Renal pelvis (tissue), 1 donor: ENCODE measurements at regions not wholly inside any gene's neighbourhood (a gene's known extent, or its start where the extent isn't known, plus 50 kb on each side); places are given as distances from the start of the nearest gene placed in this dataset.

Source experiments
- DNase-seq: peaks from one replicate; pipeline ENCODE4 v3.0.0-alpha.2; 2013

- DNase-seq: no peak
These were observed 189.7 kb upstream of the SGCD start for GRCh38 chr5:156137071-156137869.

GRCh38 chr5:156142867-156143266 lies 184.1 kb upstream of the SGCD start:
- DNase-seq: no peak

DNA sequence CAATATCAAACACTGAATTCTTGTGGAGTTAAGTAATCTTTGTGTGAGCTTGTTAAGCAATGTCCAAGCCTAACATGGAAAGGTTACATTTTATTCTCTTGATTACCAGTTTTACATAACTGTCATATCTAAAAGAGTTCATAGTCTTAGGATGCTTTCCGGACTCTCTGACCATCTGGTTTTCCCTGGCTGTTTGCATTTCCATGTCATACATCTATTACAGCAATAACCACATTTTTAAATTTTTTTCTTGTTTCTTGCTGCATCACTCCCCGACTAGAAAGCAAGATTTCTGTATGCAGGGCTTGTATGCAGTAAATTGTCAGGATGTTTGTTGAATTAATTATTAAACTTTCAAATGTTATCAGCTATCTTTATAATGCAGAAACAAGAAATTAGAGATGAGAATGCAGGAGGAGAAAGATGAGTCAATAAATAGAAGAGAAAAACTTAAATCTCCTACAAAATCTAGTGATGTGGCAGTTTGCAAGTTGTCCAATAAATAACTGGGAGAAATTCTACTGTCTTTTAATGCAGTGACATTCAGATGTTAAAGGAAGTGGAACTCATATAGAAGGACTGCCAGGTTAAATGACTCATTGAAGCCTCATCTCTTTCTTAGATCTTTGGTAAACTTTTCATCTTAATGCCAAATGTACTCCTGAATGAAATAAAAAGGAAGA lies 179.6 kb upstream of the SGCD start:
- no peak for DNase-seq

DNA sequence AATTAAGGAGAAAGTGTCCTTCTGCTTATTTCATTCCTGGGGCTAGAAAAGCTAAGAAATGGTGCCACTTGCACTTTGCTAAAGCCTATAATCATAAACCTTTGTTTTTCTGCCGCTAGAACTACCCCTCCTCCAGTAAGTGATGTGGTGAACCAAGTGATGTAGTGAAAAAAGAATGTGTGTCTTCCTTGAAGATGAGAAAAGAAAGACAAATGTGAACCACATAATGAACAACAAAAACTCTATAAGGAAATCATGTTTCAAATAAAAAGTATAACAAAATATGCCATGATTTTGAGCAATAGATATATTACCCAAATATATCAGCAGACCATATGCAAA lies 179.0 kb upstream of the SGCD start:
- no peak for DNase-seq

- peak; percentile 8 for DNase-seq
These were observed 178.7 kb upstream of the SGCD start for GRCh38 chr5:156148301-156148700.

GRCh38 chr5:156149213-156149612 lies 177.8 kb upstream of the SGCD start:
- DNase-seq: no peak

DNA sequence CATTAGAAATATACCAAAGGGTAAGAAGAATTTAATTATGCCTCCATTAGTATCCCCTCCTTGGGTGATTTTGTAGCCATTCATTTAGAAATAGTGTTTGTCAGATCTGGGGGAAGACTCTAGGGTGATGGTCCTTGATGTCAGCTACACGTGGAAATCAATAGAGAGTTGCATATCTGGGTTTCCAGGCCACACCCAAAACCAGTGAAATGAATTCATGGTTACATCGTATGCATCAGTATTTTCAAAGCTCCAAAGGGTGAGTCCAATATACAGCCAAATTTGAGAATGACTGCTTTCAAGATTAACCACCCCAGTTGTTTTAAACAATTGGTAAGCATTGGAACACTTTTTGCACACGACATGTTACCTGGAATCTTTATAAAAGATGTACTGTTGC lies 173.4 kb upstream of the SGCD start:
- no peak for DNase-seq

GRCh38 chr5:156154757-156155156 lies 172.2 kb upstream of the SGCD start:
- DNase-seq: no peak

DNA sequence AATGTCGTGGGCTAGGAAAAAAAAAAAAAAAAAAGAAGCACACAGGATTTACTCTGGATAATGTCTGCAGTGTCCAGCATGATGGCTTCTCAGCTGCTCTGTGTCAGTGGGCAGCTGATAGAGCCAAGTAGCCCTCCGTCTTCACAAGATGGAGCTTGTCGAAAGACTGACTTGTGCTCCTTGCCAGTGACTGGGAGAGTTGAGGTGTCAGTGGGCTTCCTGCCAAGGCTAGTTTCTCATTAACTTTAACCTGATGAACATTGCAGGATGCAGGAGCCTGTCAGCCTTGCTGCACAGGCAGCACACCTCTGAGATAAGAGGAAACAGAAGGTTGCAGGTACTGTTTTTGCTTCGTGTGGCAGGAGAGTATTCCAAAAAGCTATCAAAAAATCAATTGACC lies 171.4 kb upstream of the SGCD start:
- peak; percentile 12 for DNase-seq

- no peak for DNase-seq
These were observed 162.7 kb upstream of the SGCD start for GRCh38 chr5:156164306-156164705.

- DNase-seq: no peak
These were observed 157.5 kb upstream of the SGCD start for GRCh38 chr5:156169495-156169894.

DNA sequence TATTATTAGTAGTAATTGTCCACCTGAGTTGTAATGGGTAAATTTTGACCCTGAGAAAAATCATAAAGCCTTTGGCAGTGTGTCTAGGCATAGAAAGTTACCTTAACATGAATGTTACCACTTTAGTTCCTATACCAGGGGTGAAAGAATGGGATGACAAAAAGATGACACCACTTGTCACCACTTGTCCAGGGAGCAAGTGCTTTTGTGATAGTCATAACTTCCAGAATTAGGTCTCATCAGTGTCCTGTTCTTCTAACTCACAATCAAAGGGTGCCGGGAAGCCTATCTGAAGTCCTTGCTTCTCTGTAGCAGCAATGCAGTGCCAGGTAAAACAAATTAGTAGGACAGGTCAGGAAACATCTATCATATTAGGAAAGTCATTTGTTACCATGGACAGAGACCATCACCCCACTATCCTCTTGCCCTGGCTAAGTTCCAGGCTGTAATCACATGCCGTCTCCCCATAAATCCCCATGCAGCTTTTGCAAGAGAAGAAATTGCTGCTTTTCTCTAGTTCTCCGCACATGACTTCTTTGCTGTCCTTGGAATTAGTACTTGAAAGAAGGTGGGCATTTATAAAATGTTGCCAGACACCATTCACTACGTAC lies 156.5 kb upstream of the SGCD start:
- no peak for DNase-seq

DNA sequence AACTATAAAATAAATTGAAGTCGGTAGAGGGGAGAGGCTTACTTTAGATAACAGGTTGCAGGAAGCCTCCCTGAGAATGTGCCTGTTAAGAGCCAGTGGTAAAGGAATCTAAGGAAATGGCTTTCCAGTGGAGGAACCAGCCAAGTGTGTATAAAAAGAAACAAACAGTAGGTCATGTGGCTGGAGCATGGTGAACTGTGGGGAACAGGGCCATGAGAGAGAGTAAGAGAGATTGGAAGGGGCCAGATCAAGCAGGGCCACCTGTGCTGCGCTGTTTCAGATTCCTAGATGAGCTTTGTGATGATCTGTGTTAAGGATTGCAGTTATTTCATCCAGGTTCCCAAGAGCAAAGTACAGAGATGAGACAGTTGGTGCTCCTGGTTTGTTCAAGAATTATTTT lies 152.7 kb upstream of the SGCD start:
- no peak for DNase-seq

DNA sequence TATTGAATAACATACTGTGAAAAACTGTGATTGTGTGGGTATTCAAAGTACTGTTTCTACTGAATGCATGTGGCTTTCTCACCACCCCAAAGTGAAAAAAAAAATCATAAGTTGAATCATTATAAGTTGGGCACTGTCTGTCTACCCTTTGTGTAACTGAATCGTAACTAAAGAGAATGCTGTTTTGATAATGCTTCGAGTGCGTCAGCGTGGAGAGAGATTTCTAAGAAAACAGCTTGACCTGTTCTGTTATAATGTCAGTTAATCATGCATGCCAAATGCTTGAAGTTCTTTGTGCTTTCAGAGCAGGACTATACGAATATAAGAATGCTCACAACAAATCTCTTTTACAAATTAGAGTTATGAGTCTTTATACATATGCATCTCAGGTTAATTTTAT lies 148.8 kb upstream of the SGCD start:
- no peak for DNase-seq

GRCh38 chr5:156181656-156182055 lies 145.3 kb upstream of the SGCD start:
- DNase-seq: no peak

GRCh38 chr5:156182174-156182967 lies 144.6 kb upstream of the SGCD start:
- no peak for DNase-seq

DNA sequence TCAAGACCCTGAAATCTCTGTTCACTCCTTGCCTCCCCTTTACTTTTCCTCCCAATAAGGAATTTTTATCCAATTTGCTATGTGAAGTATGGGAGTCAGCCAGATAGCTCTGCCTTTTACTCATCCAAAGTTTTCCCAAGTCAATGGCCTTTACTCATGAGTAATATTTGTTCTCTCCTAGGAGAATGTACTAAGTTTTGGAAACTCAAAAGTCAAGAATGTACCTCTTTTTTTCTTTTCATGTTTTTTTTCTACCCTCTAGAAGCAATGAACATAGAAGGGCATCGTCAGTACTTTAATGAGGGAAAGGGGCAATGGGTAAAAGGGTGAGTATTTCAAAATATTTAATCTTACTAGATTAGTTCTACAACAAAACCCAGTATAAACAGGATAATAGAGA lies 140.2 kb upstream of the SGCD start:
- no peak for DNase-seq

DNA sequence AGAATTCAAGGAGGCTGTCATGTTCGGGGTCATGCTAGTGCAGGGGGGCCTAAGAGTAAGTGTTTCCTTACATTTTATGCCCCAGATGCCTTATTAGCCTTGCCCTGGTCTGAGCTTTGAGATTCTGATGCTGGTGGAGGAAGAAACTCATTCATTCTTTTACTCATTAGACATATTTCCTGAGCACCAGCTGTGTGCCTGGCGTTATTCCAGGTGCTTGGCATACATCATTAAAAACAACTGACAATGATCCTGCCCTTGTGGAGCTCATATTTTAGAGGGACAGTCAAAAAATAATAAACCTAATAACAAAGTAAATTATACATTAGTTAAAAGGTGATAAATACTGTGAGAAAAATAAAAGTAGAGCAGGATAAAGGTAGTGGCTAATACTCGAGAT lies 138.9 kb upstream of the SGCD start:
- DNase-seq: no peak

DNA sequence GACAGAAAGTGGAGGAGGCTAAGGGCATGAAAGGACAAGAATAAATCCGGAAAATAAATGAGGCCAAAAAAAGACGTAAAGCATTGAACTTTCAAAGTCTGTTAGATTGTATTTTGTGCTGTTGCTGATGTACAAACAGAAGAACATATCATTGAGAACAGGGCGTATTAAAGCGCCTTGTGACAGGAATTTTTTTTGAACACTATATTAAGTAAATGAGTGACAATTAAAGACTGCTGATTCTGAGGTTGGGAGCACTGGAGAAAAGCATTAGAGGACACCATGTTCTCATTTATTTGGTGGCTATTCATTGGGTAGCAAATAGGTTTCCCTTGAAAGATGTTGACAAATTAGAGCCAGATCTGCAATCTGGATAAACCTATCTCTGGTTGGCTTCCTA lies 137.3 kb upstream of the SGCD start:
- no peak for DNase-seq

DNA sequence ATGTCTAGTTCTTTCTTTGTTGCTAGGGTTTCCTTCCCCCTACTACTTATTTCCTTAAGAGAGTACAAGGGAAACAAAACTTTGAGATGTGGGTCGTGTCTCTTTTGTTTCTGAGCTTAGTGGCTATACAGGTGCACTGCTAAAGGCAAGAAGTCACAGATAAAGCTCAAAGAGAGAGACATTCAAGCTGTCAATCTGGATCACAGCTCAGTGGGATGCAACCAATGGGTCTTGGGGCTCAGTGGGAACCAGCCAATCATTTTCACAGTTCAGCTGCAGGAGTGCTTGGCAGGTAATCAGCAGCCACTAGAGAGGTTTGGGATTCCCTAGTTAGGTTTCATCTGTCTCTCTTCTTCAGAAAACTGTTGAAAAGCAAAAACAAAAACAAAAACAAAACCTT lies 135.4 kb upstream of the SGCD start:
- no peak for DNase-seq

- DNase-seq: peak; percentile 51
These were observed 129.8 kb upstream of the SGCD start for GRCh38 chr5:156197042-156197635.

DNA sequence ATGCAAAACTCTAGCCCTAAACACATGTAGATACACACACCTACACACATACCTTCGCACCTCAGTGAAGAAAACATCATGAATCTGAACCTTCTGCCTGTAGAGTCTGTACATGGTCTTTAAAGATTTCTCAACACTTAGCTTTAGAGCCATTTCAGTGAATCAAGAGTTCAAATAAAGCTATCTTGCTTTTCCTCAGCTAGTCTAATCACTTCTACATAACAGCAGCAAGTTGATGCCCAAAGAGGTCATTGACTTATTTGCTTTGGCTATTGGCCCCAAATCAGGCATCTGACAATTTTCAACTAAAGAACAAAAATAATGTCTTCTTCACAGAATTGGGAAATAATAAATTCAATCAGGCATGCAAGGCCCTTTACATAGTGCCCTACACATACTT lies 127.9 kb upstream of the SGCD start:
- DNase-seq: no peak
